ENCODE measurements at regions not wholly inside any gene's neighbourhood (a gene's known extent, or its start where the extent isn't known, plus 50 kb on each side); places are given as distances from the start of the nearest gene placed in this dataset.
"Not testable (repeated sequence)": the region's sequence is repeated elsewhere in the genome, so short reads cannot be mapped to it uniquely, and the experiment has no call there.

GRCh38 chr5:1575491-1575890 is 51.7 kb upstream of the LPCAT1 start:
- DNase-seq, result not testable (repeated sequence)

GRCh38 chr5:1574023-1574318 is 50.2 kb upstream of the LPCAT1 start:
- DNase-seq, result not testable (repeated sequence)

GRCh38 chr5:1573217-1574022 is 49.7 kb upstream of the LPCAT1 start:
- DNase-seq, result not testable (repeated sequence)
